ENCODE measurements at regions not wholly inside any gene's neighbourhood (a gene's known extent, or its start where the extent isn't known, plus 50 kb on each side); places are given as distances from the start of the nearest gene placed in this dataset.

DNA sequence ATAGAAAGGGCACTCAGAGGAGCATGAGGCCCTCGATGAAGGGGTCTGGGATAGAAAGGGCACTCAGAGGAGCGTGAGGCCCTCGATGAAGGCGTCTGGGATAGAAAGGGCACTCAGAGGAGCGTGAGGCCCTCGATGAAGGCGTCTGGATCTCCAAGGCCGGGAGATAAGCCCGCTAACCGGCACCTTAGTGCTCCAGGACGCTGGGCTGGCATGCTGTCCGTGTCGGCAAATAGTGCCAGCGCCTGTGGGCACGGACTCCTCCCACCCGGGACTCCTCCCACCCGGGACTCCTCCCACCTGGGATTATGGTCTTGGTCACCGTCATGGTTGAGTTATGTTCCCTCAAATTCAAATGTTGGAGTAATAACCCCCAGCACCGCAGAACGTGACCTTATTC is 725.3 kb downstream of the BRD1 start:
- DNase-seq (ENCODE audit: low read depth in 4 of 4, low spot score in 3 of 4), result no peak

DNA sequence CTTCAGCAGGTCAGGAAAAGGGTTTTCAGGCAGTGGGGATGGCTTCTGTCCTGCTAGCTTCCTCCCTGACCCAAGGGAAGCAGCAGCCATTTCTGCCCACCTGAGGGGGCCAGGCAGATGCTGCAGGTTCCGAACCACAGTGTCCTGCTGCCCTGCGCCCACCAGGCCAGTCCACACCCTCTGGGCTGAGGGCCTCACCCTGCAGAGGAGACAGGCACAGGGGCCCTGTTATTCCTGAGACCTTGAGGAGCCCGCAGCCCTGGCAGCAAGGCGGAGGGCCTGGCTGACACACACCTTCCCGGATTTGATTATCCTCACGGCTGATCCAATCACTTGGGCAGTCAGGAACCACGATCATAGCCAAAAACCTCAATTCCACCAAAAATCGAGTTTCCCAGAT is 725.8 kb downstream of the BRD1 start:
- DNase-seq (ENCODE audit: low read depth in 4 of 4, low spot score in 3 of 4), result no peak

GRCh38 chr22:49101225-49101624 is 726.4 kb downstream of the BRD1 start:
- no peak for DNase-seq (ENCODE audit: low read depth in 4 of 4, low spot score in 3 of 4)

- no peak for DNase-seq (ENCODE audit: low read depth in 4 of 4, low spot score in 3 of 4)
These were observed 726.9 kb downstream of the BRD1 start for GRCh38 chr22:49100773-49101172.

- no peak for DNase-seq (ENCODE audit: low read depth in 4 of 4, low spot score in 3 of 4)
These were observed 727.4 kb downstream of the BRD1 start for GRCh38 chr22:49100316-49100715.

- no peak for DNase-seq (ENCODE audit: low read depth in 4 of 4, low spot score in 3 of 4)
These were observed 728.1 kb downstream of the BRD1 start for GRCh38 chr22:49099496-49100124.

- DNase-seq (ENCODE audit: low read depth in 4 of 4, low spot score in 3 of 4), result no peak
These were observed 728.6 kb downstream of the BRD1 start for GRCh38 chr22:49099089-49099488.

DNA sequence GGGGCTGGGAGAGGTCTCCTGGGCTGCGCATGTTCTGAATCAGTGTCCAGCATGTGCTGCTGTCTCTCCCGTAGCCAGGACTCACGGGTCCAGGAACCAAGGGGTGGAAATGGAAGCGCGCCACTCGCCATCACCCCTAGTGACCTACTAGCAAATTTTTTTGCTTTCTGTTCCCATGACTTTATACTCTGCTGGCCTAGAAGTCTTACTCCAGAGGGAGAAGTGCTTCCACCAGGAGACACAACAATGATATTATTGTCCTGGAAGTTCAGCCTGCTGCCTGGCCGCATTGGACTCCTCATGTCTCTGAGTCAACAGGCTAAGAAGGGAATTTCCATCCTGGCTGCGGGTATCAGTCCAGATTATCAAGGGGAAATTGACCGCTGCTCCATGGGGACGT is 729.7 kb downstream of the BRD1 start:
- DNase-seq (ENCODE audit: low read depth in 4 of 4, low spot score in 3 of 4), result no peak

DNA sequence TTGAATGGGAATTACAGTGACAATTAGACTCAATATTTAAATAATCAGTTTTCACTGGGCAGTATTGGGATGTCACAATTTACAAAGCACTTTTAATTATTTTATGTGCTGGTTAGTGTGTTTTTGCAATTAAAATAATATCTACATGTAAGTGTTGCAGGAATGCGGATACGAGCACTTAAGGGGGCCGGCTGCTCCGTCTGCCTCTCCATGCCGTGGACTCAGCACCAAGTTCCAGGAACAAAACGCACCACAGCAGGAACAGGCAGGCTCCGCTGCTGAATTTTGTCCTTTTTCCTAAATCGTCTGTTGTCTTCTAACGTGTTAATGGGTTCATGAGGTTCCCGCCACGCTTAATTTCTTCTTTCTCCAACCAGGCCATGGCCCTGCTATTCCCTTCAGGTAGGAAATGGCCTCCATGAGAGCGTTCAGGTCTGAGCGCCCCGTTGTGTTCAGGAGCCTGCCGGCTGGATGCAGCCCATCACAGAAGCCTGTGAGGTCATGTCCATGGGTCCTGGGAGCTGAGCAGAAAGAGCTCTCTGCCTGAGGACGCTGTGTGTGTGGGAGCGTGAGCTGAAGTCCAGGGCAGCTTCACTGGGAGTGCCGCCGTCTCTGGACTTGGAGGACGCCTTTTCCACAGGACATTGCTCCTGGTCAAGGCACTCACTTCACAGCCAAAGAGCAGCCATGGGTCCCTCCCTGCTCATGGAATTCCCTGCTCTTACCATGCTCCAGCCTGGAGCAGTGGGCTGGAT is 730.3 kb downstream of the BRD1 start:
- DNase-seq (ENCODE audit: low read depth in 4 of 4, low spot score in 3 of 4), result no peak

DNA sequence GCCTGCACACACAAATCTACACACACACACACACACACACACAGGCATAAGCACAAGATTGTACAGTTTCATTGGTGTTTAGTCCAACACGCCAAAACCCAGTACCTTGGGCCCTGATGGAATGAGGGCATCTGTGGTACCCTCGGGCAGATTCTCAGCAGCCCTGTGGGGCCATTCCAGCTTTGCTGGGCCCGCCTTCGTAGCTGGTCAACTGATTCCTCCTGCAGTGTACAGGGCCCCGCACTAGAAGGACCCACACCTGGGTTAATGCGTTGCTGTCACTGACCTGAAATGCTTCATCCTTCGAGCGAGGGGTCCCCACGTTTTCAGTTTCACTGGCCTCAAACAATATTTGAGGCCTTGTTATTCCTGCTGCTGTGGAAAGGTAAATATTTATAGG is 731.2 kb downstream of the BRD1 start:
- DNase-seq (ENCODE audit: low read depth in 4 of 4, low spot score in 3 of 4), result no peak

DNA sequence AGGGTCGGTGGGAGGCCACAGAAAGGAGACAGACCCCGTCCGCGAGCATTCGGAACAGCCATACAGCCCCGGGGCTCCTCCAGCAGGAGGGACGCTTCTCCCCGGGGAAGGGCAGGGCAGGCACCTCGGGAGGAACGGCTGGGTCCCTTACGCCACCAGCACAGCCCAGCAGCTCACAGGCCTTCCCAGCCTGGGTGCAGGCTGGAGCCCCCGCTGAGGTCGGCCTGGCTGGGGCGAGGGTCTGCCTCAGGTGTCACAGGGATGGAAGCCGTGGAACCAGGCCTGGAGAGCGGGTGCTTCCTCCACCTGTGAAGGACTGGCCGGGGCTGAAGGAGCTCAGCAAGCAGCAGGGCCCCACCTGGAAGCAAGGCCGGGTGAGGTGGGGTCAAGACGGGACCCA is 732.3 kb downstream of the BRD1 start:
- DNase-seq (ENCODE audit: low read depth in 4 of 4, low spot score in 3 of 4), result no peak

GRCh38 chr22:49094858-49095257 is 732.8 kb downstream of the BRD1 start:
- no peak for DNase-seq (ENCODE audit: low read depth in 4 of 4, low spot score in 3 of 4)

DNA sequence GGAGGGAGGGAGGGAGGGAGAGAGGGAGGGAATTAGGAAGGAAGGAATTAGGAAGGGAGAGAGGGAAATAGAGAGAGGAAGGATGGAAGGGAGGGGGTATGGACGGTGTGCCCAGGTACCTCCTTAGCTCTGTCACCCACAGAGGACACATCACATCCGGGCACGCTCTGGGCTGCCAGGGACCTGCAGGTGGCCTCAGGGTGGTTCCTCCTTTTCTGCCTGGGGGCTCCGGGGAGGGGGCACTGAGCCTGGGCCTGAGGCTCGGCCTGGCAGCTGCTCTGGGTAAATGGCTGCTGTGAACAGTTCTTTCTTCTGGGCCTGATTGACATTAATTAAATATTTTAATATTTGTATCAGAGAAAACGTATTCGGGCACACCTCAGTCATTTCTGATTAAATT is 733.5 kb downstream of the BRD1 start:
- no peak for DNase-seq (ENCODE audit: low read depth in 4 of 4, low spot score in 3 of 4)

- no peak for DNase-seq (ENCODE audit: low read depth in 4 of 4, low spot score in 3 of 4)
These were observed 734.3 kb downstream of the BRD1 start for GRCh38 chr22:49093192-49093880.

DNA sequence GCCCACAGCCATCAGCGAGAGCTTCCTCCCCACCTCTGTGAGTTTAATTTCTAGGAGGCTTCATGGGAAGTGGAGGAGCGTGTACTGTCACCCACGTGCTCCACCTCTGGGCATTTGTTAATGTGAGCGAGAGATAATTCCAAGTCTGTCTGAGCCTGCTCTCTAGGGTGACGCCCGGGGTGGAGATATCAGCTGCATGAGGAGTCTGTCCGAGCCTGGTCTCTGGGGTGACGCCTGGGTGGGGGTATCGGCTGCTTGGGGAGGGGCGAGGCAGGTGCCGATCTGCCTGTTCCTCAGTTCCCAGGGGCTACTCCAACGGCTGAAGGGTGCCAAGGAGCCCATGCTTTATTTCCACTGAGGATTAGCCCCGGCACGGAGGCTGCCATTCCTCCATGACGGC is 735.0 kb downstream of the BRD1 start:
- no peak for DNase-seq (ENCODE audit: low read depth in 4 of 4, low spot score in 3 of 4)

GRCh38 chr22:49091917-49092545 is 735.6 kb downstream of the BRD1 start:
- no peak for DNase-seq (ENCODE audit: low read depth in 4 of 4, low spot score in 3 of 4)

- DNase-seq (ENCODE audit: low read depth in 4 of 4, low spot score in 3 of 4), result no peak
These were observed 736.2 kb downstream of the BRD1 start for GRCh38 chr22:49091451-49091850.

GRCh38 chr22:49090853-49091135 is 736.9 kb downstream of the BRD1 start:
- no peak for DNase-seq (ENCODE audit: low read depth in 4 of 4, low spot score in 3 of 4)

- DNase-seq (ENCODE audit: low read depth in 4 of 4, low spot score in 3 of 4), result no peak
These were observed 737.4 kb downstream of the BRD1 start for GRCh38 chr22:49090061-49090852.

DNA sequence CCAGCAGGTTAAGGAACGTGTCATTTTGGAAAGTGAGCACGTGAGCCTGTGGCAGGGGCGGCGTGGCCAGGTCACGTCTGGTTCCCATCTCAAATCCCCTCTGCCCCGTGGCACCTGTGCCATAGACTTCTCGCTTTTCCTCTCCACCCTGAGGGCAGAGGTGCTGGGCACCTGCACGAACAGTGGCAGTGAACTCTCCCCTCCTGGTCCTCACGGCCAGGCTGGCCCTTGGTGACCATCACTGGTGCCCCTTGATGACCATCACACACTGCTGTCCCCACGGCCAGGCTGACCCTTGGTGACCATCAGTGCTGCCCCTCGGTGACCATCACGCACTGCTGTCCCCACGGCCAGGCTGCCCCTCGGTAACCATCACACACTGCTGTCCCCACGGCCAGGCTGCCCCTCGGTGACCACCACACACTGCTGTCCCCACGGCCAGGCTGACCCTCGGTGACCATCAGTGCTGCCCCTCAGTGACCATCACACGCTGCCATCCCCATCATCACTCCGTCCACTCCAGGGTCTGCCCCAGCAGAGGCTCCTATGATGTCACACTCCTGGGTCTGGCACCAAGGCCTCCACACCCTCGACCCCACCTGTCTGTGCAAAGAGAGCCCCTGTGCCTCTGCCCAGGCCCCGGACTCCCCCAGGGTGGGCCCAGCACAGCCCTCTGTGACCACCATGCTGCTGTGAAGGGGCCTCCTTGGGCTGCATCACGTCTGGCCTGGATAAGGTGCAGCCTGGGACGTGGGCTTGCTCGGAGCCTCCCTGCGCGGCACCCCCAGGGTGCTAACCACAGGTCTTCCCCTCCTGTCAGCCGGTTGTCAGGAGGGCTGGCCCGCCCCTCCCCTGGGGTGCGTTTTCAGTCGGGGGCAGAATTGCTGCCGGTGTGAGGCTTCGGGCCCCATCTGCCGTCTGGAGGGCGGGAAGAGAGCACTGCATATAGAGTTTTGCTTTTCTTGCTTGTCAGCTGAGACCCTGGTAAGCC is 738.6 kb downstream of the BRD1 start:
- no peak for DNase-seq (ENCODE audit: low read depth in 4 of 4, low spot score in 3 of 4)
